Right lobe of liver (tissue), 6 donors: ENCODE measurements at regions not wholly inside any gene's neighbourhood (a gene's known extent, or its start where the extent isn't known, plus 50 kb on each side); places are given as distances from the start of the nearest gene placed in this dataset.

ENCODE experiments used
- ATAC-seq, 4 donors: fragments of 200-7000 bp; cut with Tn5 transposase; one replicate each; pipeline ENCODE4 v1.9.1; 2020; ENCODE audit warnings: mild to moderate bottlenecking in 4 of 4, moderate library complexity in 4 of 4
- DNase-seq, 3 donors: peaks; one replicate each; pipeline ENCODE4 v3.0.0-alpha.2; 2020
- H3K27ac ChIP-seq, 3 donors: fragments of 200-600 bp; one replicate each; pipeline ENCODE4 v1.8.0; 2022
- H3K27me3 ChIP-seq, 2 donors: fragments of 200-600 bp; one replicate each; pipeline ENCODE4 v1.8.0; 2022
- H3K36me3 ChIP-seq, 4 donors: fragments of 200-600 bp; sonication (generic) in 1 of 4; one replicate each; pipeline versions ENCODE4 v1.5.1 to v1.8.0; 2017 to 2022; ENCODE audit warnings: control low read depth in 1 of 4
- H3K4me1 ChIP-seq, 4 donors: fragments of 200-600 bp; sonication (generic) in 1 of 4; one replicate each; pipeline versions ENCODE4 v1.5.1 to v1.8.0; 2017 to 2022; ENCODE audit warnings: control low read depth in 1 of 4
- H3K4me3 ChIP-seq, 3 donors: fragments of 200-600 bp; one replicate each; pipeline ENCODE4 v1.8.0; 2022
- H3K9me3 ChIP-seq, 4 donors: fragments of 200-600 bp; sonication (generic) in 1 of 4; one replicate each; pipeline versions ENCODE4 v1.5.1 to v1.8.0; 2017 to 2022; ENCODE audit warnings: control low read depth in 1 of 4
- POLR2A ChIP-seq: fragments of 450-650 bp; IDR thresholded peaks from one replicate; pipeline ENCODE4 v1.6.1; 2017; ENCODE audit warnings: antibody characterized with exemption, mild to moderate bottlenecking
- WGBS: methylation state at CpG from one replicate; pipeline ENCODE4 v1.1.6; 2018; ENCODE audit warnings: low coverage, low lambda C conversion rate; ENCODE audit not compliant: insufficient coverage; ENCODE audit errors: missing lambda C conversion rate; 5-methylcytosine and 5-hydroxymethylcytosine counted together
- intact Hi-C, 2 donors: fragments of 100-400 bp; cut with DNase I; formaldehyde crosslinking; loops; one replicate each; pipeline versions ENCODE4 v1.11.2 to v1.14.1; 2022
- TF ChIP-seq, protein P1 (sequence below), 4 donors: fragments of 200-600 bp in 3 of 4; fragments of 450-650 bp in 1 of 4; IDR thresholded peaks; one replicate each; pipeline versions ENCODE4 v1.5.1 to v1.8.0; 2016 to 2022; ENCODE audit warnings: antibody characterized with exemption in 4 of 4, mild to moderate bottlenecking in 2 of 4
- donor health status: DM: no; HTN: yes; CAD: no.
- donor health status: DM: no; HTN: no; CAD: no.
- donor health status: DM: no; HTN: no; CAD: no.
- donor health status: DM: no; HTN: yes; CAD: no.
- donor health status: DM: no; HTN: yes; CAD: no.

DNA sequence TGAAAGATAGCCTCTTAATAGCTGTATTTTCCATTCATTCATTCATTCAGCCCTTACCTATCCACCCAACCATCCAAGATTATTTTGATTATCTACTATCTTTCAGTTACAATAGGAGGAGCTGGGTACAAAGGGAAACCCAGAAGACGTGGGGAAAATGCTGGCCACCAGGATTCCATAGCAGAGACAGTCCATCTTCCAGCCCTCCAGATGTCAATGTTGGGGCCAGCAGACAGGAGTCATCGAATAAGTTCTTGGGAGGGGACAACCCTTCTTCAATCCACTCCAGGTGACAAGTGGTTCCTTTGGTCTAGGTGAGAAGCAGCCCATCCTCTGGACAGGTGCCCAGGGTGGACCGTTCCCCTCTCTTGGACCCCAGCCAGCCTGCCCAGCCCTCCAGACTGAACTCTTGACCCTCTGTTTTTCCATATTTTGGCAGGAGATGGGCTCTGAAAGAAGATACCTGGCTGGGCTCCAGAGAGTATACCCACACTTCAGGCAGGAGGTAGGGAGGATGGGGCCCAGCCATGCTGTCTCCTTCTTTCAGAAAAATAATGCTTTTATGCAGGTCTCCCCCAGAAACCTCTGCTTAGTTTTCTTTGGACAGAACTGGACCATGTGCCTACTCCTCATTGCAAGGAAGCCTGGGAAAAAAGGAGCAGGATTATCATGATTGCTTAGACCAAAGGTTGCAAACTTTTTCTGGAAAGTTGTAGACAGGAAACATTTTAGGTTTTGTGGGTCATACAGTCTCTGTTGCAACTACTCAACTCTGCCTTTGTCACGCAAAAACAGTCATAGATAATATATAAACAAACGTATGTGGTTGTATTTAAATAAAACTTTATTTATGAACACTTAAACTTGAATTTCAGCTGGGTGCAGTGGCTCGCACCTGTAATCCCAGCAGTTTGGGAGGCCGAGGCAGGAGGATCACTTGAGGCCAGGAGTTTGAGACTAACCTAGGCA lies 95.5 kb upstream of the SMNDC1 start:
- intact Hi-C loops, result no loop called here
- H3K27ac ChIP-seq, result peak overlapping the region in 1 of 3 donors; percentile 26
- 75% methylated on average over 6 of the region's 7 CpGs for WGBS

DNA sequence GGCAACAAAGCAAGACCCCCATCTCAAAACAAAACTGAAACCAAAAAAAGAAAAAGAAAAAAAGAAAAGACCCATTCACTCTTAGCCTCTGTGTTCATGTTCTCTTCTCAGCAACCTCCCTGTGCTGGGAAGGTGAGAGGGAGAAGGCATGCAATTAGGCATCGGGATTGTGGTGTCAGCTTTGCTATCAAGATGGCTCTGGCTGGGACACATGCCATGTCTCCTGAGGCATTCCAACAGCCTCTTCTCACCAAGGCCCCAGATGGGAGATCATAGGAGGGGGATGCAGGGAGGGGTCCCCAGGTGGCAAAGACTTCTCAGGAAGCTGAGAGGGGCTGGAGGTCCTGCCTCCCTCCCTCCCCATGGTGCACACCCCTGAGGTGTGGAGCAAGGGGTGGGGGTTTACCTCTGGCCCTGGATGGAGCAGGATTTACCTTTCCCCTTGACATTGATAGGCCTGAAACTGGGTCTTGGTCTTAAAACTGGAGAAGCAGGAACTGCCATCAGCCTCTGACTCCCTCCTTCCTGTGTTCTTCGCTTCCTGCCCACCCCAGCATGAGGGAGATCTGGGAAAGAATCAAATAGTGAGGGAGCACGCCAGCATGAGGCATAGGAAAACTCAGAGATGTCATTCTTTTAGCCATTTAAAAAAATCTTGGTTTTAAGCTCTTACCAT lies 96.2 kb upstream of the DUSP5 start:
- H3K9me3 ChIP-seq, result no peaks in the 10 kb centered on the region
- H3K4me3 ChIP-seq, result no peak overlapping the region
- no peak overlapping the region for H3K27ac ChIP-seq
- H3K27me3 ChIP-seq, result no peaks in the 10 kb centered on the region
- H3K4me1 ChIP-seq, result no peaks in the 10 kb centered on the region
- DNase-seq (no peak), ATAC-seq (no peak)
- no peaks in the 10 kb centered on the region for H3K36me3 ChIP-seq
- intact Hi-C loops, result no loop called here
- 76% methylated on average over 3 of the region's 3 CpGs for WGBS
- TF ChIP-seq, protein P1, sequence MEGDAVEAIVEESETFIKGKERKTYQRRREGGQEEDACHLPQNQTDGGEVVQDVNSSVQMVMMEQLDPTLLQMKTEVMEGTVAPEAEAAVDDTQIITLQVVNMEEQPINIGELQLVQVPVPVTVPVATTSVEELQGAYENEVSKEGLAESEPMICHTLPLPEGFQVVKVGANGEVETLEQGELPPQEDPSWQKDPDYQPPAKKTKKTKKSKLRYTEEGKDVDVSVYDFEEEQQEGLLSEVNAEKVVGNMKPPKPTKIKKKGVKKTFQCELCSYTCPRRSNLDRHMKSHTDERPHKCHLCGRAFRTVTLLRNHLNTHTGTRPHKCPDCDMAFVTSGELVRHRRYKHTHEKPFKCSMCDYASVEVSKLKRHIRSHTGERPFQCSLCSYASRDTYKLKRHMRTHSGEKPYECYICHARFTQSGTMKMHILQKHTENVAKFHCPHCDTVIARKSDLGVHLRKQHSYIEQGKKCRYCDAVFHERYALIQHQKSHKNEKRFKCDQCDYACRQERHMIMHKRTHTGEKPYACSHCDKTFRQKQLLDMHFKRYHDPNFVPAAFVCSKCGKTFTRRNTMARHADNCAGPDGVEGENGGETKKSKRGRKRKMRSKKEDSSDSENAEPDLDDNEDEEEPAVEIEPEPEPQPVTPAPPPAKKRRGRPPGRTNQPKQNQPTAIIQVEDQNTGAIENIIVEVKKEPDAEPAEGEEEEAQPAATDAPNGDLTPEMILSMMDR (IDR thresholded peaks at IDR 0.05), result no peak
- no peak for TF ChIP-seq POLR2A

More for the DNA sequence above, 95.5 kb upstream of the SMNDC1 start:
- H3K9me3 ChIP-seq, result no peaks in the 10 kb centered on the region
- H3K4me3 ChIP-seq, result no peak overlapping the region
- no peak for ATAC-seq
- H3K27me3 ChIP-seq, result no peaks in the 10 kb centered on the region
- H3K4me1 ChIP-seq, result peaks cover 0 to 8% (median 2%) of the 10 kb centered on the region in 4 donors
- DNase-seq, result no peak
- TF ChIP-seq POLR2A, result no peak
- TF ChIP-seq, protein P1 (IDR thresholded peaks at IDR 0.05), result no peak
- no peaks in the 10 kb centered on the region for H3K36me3 ChIP-seq

DNA sequence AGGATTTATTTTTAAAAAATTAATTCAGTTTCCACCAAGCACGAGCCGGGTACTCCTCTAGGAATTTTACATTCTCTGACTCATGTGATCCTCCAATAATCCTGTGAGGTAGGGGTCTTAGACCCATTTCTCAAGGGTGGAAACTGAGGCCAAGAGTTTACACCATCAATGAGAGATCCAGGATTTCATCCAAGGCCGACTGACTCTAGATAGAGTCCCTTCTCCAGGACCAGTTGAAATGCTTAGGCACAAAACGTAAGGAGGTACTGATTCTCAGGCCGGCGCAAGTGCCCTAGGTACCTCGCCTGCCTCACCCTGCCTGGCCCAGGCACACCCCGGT lies 95.7 kb upstream of the DUSP5 start:
- Histone ChIP-seq H3K27ac (no peak overlapping the region), H3K4me1 (no peaks in the 10 kb centered on the region), H3K4me3 (no peak overlapping the region), H3K36me3 (no peaks in the 10 kb centered on the region), H3K9me3 (no peaks in the 10 kb centered on the region), H3K27me3 (no peaks in the 10 kb centered on the region)
- WGBS, result 78% methylated on average over 3 of the region's 8 CpGs
- intact Hi-C loops, result no loop called here
- ATAC-seq (no peak), DNase-seq (no peak)
- no peak for TF ChIP-seq POLR2A
- TF ChIP-seq, protein P1 (IDR thresholded peaks at IDR 0.05), result no peak

DNA sequence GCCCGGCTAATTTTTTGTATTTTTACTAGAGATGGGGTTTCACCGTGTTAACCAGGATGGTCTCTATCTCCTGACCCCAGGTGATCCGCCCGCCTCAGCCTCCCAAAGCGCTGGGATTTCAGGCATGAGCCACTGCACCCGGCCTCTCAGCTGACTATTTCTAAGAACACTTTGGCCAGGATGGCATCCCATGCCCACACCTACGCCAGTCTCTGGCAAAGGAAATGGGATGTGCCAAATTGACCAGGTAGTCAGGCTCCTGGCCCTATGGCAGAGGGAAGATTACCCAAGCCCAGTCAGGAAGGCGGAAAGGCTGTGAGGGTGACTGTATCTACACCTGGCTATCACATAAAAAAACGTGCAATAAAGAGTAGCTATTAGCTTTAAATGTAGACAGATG lies 94.1 kb upstream of the DUSP5 start:
- intact Hi-C loops, result no loop called here
- TF ChIP-seq, protein P1 (IDR thresholded peaks at IDR 0.05), result no peak
- no peak for TF ChIP-seq POLR2A
- H3K27ac ChIP-seq, result no peak overlapping the region
- H3K9me3 ChIP-seq, result no peaks in the 10 kb centered on the region
- ATAC-seq (no peak), DNase-seq (no peak)
- H3K36me3 ChIP-seq, result no peaks in the 10 kb centered on the region
- H3K27me3 ChIP-seq, result no peaks in the 10 kb centered on the region
- H3K4me1 ChIP-seq, result no peaks in the 10 kb centered on the region
- no peak overlapping the region for H3K4me3 ChIP-seq
- WGBS, result 89% methylated on average over 9 of the region's 9 CpGs
